ENCODE measurements at regions not wholly inside any gene's neighbourhood (a gene's known extent, or its start where the extent isn't known, plus 50 kb on each side); places are given as distances from the start of the nearest gene placed in this dataset.
A peak's percentile ranks its signal among the peaks of the same experiment; 100 is the strongest.
"Not testable (repeated sequence)": the region's sequence is repeated elsewhere in the genome, so short reads cannot be mapped to it uniquely, and the experiment has no call there.

DNA sequence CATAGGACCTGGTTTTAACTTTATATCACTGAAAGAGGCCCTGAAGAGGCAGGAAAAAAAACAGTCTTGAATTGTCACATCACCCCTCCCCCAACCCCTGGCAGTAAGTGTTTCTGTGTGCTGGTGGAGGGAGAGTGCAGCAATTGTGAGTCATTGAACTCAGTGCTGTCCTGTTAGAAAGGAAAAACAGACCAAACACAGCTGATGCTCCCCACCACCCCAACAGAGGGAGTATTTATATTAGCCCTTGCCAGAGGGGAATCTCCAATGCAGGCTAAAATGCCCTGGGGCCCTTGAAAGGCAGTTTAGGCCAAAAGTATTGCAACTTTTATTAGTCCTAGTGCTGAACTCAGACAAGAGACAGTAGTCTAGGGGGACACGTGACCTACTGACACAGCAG is 197.8 kb upstream of the AGTR2 start:
- Histone ChIP-seq H3K4me3 (ENCODE audit: low read length) (no peak overlapping the region), H3K9me3 (ENCODE audit: control insufficient read depth, low read length) (peaks cover 44% of the 10 kb centered on the region), H3K4me1 (ENCODE audit: control insufficient read depth, insufficient read depth, low read length) (no peaks in the 10 kb centered on the region), H3K27me3 (replicated peaks; ENCODE audit: control insufficient read depth, insufficient read depth, low read length) (peaks cover 10% of the 10 kb centered on the region), H3K36me3 (ENCODE audit: control insufficient read depth, insufficient read depth, low read length, severe bottlenecking) (no peaks in the 10 kb centered on the region), H3K9ac (ENCODE audit: low read length) (no peak overlapping the region)
- DNase-seq (ENCODE audit: low read depth): no peak

DNA sequence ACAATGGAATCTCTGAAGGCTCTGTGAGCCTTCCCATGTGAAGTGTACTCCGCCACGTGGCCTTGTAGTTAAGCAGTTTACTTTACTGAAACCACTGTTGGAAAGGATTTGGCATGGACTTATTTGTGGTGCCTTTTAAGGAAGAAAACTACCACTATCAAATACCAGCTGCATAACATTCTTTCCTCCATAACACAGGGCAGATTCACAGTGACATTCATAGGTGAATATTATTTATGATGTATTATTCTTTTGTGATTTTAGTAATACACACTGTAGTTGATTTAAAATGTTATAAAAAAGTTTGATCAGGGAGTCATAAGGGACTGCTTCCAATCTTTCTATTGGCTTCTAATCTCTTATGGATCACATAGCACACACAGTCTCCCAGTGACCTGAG is 192.5 kb upstream of the AGTR2 start:
- Histone ChIP-seq H3K4me3 (ENCODE audit: low read length) (no peak overlapping the region), H3K36me3 (ENCODE audit: control insufficient read depth, insufficient read depth, low read length, severe bottlenecking) (no peaks in the 10 kb centered on the region), H3K4me1 (ENCODE audit: control insufficient read depth, insufficient read depth, low read length) (no peaks in the 10 kb centered on the region), H3K9me3 (ENCODE audit: control insufficient read depth, low read length) (peaks cover 30% of the 10 kb centered on the region), H3K27me3 (replicated peaks; ENCODE audit: control insufficient read depth, insufficient read depth, low read length) (peaks cover 9% of the 10 kb centered on the region), H3K9ac (ENCODE audit: low read length) (no peak overlapping the region)
- no peak for DNase-seq (ENCODE audit: low read depth)

DNA sequence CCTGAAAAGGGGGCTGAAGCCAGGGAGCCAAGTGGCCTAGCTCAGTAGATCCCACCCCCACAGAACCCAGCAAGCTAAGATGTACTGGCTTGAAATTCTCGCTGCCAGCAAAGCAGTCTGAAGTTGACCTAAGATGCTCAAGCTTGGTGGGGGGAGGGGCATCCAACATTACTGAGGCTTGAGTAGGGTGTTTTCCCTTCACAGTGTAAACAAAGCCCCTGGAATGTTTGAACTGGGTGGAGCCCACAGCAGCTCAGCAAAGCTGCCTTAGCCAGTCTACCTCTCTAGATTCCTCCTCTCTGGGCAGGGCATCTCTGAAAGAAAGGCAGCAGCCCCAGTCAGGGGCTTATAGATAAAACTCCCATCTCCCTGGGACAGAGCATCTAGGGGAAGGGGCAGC is 187.4 kb upstream of the AGTR2 start:
- H3K9ac ChIP-seq (ENCODE audit: low read length); DNase-seq (ENCODE audit: low read depth); H3K4me1 ChIP-seq (ENCODE audit: control insufficient read depth, insufficient read depth, low read length); H3K27me3 ChIP-seq (replicated peaks; ENCODE audit: control insufficient read depth, insufficient read depth, low read length); H3K4me3 ChIP-seq (ENCODE audit: low read length); H3K36me3 ChIP-seq (ENCODE audit: control insufficient read depth, insufficient read depth, low read length, severe bottlenecking): not testable (repeated sequence)
- peaks cover 13% of the 10 kb centered on the region for H3K9me3 ChIP-seq (ENCODE audit: control insufficient read depth, low read length)

DNA sequence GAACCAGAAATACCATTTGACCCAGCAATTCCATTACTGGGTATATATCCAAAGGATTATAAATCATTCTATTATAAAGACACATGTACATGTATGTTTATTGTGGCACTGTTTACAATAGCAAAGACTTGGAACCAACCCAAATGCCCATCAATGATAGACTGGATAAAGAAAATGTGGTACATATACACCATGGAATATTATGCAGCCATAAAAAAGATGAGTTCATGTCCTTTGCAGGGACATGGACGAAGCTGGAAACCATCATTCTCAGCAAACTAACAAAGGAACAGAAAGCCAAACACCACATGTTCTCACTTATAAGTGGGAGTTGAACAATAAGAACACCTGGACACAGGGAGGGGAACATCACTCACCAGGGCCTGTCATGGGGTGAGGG is 183.1 kb upstream of the AGTR2 start:
- Histone ChIP-seq H3K9me3 (ENCODE audit: control insufficient read depth, low read length) (peaks cover 16% of the 10 kb centered on the region), H3K27me3 (replicated peaks; ENCODE audit: control insufficient read depth, insufficient read depth, low read length) (peaks cover 15% of the 10 kb centered on the region)
- H3K4me3 ChIP-seq (ENCODE audit: low read length); H3K36me3 ChIP-seq (ENCODE audit: control insufficient read depth, insufficient read depth, low read length, severe bottlenecking); H3K9ac ChIP-seq (ENCODE audit: low read length); H3K4me1 ChIP-seq (ENCODE audit: control insufficient read depth, insufficient read depth, low read length); DNase-seq (ENCODE audit: low read depth): not testable (repeated sequence)

DNA sequence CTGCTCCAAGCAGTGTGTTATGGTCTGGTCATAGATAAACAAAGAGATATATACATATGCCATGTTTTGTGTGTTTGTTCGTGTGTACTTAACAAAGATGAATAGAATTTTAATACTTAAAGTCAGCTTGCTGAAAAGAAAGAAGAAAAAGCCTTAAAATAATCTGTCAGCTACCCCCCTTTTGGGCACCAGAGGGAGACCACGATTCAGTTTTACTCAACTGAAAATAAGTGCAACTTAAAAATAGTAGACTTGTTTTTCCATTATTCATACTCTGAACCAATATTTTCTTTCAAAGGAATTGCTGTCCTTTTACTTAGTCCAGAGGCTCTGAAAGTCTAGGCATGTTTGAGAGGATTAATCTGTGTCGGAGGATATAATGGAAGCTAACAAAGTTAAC is 181.7 kb upstream of the AGTR2 start:
- H3K4me3 ChIP-seq (ENCODE audit: low read length): no peak overlapping the region
- no peaks in the 10 kb centered on the region for H3K36me3 ChIP-seq (ENCODE audit: control insufficient read depth, insufficient read depth, low read length, severe bottlenecking)
- H3K27me3 ChIP-seq (replicated peaks; ENCODE audit: control insufficient read depth, insufficient read depth, low read length): peaks cover 22% of the 10 kb centered on the region
- H3K4me1 ChIP-seq (ENCODE audit: control insufficient read depth, insufficient read depth, low read length): no peaks in the 10 kb centered on the region
- peaks cover 19% of the 10 kb centered on the region for H3K9me3 ChIP-seq (ENCODE audit: control insufficient read depth, low read length)
- peak; percentile 22 for DNase-seq (ENCODE audit: low read depth)
- H3K9ac ChIP-seq (ENCODE audit: low read length): no peak overlapping the region

DNA sequence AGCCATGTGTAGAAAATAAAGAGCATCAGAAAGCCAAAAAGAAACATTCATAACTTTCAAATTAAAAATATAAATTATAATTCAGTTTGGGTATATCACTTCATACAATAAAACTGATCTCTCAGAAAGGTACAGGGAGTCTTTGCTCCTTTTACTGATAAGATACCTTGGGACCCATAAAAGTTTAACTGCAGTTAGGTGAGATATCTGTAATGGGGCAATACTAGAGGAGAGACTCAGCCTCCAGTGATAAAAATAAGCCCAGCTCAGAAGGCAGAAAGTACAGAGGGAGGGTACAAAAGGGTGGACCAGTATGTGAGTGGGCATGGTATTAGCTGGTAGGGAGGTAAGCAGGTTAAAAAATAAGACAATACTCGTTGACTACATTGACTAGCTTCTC is 180.9 kb upstream of the AGTR2 start:
- H3K9ac ChIP-seq (ENCODE audit: low read length): no peak overlapping the region
- DNase-seq (ENCODE audit: low read depth): no peak
- H3K9me3 ChIP-seq (ENCODE audit: control insufficient read depth, low read length): peaks cover 21% of the 10 kb centered on the region
- H3K36me3 ChIP-seq (ENCODE audit: control insufficient read depth, insufficient read depth, low read length, severe bottlenecking): no peaks in the 10 kb centered on the region
- no peak overlapping the region for H3K4me3 ChIP-seq (ENCODE audit: low read length)
- peaks cover 22% of the 10 kb centered on the region for H3K27me3 ChIP-seq (replicated peaks; ENCODE audit: control insufficient read depth, insufficient read depth, low read length)
- no peaks in the 10 kb centered on the region for H3K4me1 ChIP-seq (ENCODE audit: control insufficient read depth, insufficient read depth, low read length)

DNA sequence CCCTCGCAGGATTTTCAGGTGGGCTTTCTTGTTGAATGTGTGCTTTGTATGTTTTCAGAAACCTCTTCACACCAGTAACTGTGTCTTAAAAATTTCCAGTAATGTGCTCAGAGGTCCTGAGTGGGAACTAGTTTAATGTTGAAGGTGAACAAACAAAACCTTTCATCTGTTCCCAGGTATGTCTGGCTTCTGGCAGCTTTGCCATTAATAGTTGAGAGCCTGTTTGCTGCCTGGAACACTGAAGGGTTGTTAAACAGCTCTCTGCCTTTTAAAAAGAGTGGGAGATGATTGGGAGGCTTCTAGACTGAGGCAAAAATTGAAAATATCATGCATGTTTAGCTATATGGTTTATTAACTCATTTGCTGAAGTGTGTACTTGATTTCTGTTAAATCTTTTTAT is 161.2 kb upstream of the AGTR2 start:
- Histone ChIP-seq H3K4me3 (ENCODE audit: low read length) (no peak overlapping the region), H3K36me3 (ENCODE audit: control insufficient read depth, insufficient read depth, low read length, severe bottlenecking) (no peaks in the 10 kb centered on the region)

DNA sequence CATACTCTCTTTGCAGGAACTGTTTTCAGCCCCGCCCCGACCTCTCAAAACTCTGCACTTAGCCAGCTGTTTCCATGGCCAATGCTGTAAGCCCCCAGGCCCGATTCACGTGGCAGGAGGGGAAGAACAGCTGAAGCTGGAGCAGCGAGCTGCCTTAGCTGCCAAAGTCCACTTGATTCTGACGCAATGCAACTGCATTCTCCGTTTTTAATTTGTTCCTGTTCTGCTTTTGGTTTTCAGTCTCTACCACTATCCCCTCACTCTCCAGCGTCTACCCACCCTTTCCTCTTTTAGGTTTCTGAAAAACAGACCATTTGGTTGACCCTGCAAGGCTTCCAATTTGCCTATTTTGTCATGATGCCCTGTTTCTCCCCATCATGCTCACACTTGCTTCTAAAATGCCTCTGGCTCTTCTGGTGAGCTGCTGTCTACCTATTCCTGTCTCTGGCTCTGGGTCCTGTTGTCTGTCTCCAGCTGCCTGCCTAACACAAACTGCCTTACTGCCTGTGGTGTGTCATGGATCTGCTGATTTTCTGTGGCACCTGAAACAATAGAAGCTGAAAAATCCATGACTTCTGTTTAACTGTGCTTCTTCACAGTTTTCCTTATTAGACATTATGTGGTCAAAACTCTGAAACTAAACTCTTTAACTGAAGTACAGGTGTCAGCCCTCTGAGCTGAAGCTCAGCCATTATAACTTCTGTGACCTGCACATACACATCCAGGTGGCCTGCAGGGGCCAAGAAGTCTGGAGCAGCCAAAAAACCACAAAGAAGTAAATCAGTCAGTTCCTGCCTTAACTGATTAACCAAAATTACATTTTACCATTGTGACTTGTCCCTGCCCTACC is 160.5 kb upstream of the AGTR2 start:
- no peaks in the 10 kb centered on the region for H3K36me3 ChIP-seq (ENCODE audit: control insufficient read depth, insufficient read depth, low read length, severe bottlenecking)
- peaks cover 7% of the 10 kb centered on the region for H3K9me3 ChIP-seq (ENCODE audit: control insufficient read depth, low read length)
- H3K4me3 ChIP-seq (ENCODE audit: low read length): no peak overlapping the region
- peak; percentile 24 for DNase-seq (ENCODE audit: low read depth)
- peaks cover 23% of the 10 kb centered on the region for H3K27me3 ChIP-seq (replicated peaks; ENCODE audit: control insufficient read depth, insufficient read depth, low read length)
- no peak overlapping the region for H3K9ac ChIP-seq (ENCODE audit: low read length)
- H3K4me1 ChIP-seq (ENCODE audit: control insufficient read depth, insufficient read depth, low read length): no peaks in the 10 kb centered on the region

More for the DNA sequence above, 161.2 kb upstream of the AGTR2 start:
- H3K27me3 ChIP-seq (replicated peaks; ENCODE audit: control insufficient read depth, insufficient read depth, low read length): peaks cover 27% of the 10 kb centered on the region
- DNase-seq (ENCODE audit: low read depth): no peak
- no peak overlapping the region for H3K9ac ChIP-seq (ENCODE audit: low read length)
- H3K9me3 ChIP-seq (ENCODE audit: control insufficient read depth, low read length): peaks cover 7% of the 10 kb centered on the region
- no peaks in the 10 kb centered on the region for H3K4me1 ChIP-seq (ENCODE audit: control insufficient read depth, insufficient read depth, low read length)

DNA sequence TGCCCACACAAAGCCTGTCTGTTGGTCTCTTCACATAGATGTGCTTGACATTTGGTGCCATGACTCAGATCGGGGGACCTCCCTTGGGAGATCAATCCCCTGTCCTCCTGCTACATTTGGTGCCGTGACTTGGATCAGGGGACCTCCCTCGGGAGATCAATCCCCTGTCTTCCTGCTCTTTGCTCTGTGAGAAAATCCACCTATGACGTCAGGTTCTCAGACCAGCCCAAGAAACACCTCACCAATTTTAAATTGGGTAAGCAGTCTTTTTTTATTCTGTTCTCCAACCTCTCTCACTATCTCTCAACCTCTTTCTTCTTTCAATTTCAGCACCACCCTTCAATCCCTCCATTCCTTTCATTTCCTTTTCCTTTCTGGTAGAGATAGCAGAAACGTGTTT is 159.6 kb upstream of the AGTR2 start:
- DNase-seq (ENCODE audit: low read depth): no peak
- Histone ChIP-seq H3K9me3 (ENCODE audit: control insufficient read depth, low read length) (peaks cover 7% of the 10 kb centered on the region), H3K4me3 (ENCODE audit: low read length) (no peak overlapping the region), H3K4me1 (ENCODE audit: control insufficient read depth, insufficient read depth, low read length) (no peaks in the 10 kb centered on the region), H3K9ac (ENCODE audit: low read length) (no peak overlapping the region), H3K36me3 (ENCODE audit: control insufficient read depth, insufficient read depth, low read length, severe bottlenecking) (no peaks in the 10 kb centered on the region), H3K27me3 (replicated peaks; ENCODE audit: control insufficient read depth, insufficient read depth, low read length) (peaks cover 23% of the 10 kb centered on the region)

DNA sequence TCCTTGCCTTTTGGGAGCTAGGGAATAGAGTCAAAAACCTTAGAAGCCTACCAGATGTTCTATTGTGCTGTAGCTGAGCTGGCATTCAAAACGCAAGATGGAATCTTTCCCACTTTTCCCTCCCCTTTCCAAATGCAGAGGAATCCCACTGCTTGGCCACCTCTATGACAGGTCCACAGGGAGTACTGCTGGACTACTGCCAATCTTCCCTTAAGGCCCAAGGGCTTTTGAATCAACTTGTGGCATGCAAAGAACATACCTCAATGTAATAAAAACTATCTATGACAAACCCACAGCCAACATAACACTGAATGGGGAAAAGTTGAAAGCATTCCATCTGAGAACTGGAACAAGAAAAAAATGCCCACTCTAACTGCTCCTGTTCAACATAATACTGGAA is 139.2 kb upstream of the AGTR2 start:
- DNase-seq (ENCODE audit: low read depth): no peak
- H3K9ac ChIP-seq (ENCODE audit: low read length): no peak overlapping the region
- H3K4me3 ChIP-seq (ENCODE audit: low read length): no peak overlapping the region
- no peaks in the 10 kb centered on the region for H3K4me1 ChIP-seq (ENCODE audit: control insufficient read depth, insufficient read depth, low read length)
- H3K36me3 ChIP-seq (ENCODE audit: control insufficient read depth, insufficient read depth, low read length, severe bottlenecking): no peaks in the 10 kb centered on the region
- peaks cover 53% of the 10 kb centered on the region for H3K9me3 ChIP-seq (ENCODE audit: control insufficient read depth, low read length)
- no peaks in the 10 kb centered on the region for H3K27me3 ChIP-seq (replicated peaks; ENCODE audit: control insufficient read depth, insufficient read depth, low read length)
